Neuronal stem cell (in vitro differentiated cells): ENCODE measurements at regions not wholly inside any gene's neighbourhood (a gene's known extent, or its start where the extent isn't known, plus 50 kb on each side); places are given as distances from the start of the nearest gene placed in this dataset.

ENCODE experiments used
- DNase-seq: peaks from one replicate; pipeline ENCODE4 v3.0.0-alpha.2; 2013; ENCODE audit warnings: low spot score
- H2AFZ ChIP-seq: one replicate; pipeline ENCODE4 v1.6.1; 2013; ENCODE audit warnings: mild to moderate bottlenecking, low read length, inconsistent platforms
- H2AK5ac ChIP-seq: 2 replicates; pipeline ENCODE4 v1.6.1; 2013; ENCODE audit warnings: low read depth, mild to moderate bottlenecking, inconsistent platforms, low read length, moderate library complexity, mixed read lengths
- H2BK120ac ChIP-seq: 2 replicates; pipeline ENCODE4 v1.6.1; 2013; ENCODE audit warnings: low read depth, mild to moderate bottlenecking, inconsistent platforms, low read length, moderate library complexity, mixed read lengths
- H2BK12ac ChIP-seq: one replicate; pipeline ENCODE4 v1.6.1; 2013; ENCODE audit warnings: low read length, inconsistent platforms
- H2BK15ac ChIP-seq: 2 replicates; pipeline ENCODE4 v1.6.1; 2013; ENCODE audit warnings: mild to moderate bottlenecking, low read length, inconsistent platforms, mixed read lengths
- H2BK5ac ChIP-seq: one replicate; pipeline ENCODE4 v1.6.1; 2013; ENCODE audit warnings: inconsistent platforms, mild to moderate bottlenecking, low read length, moderate library complexity
- H3K14ac ChIP-seq: one replicate; pipeline ENCODE4 v1.6.1; 2013; ENCODE audit warnings: low read length, inconsistent platforms
- H3K18ac ChIP-seq: 2 replicates; pipeline ENCODE4 v1.6.1; 2013; ENCODE audit warnings: low read length, inconsistent platforms
- H3K23ac ChIP-seq: 2 replicates; pipeline ENCODE4 v1.6.1; 2013; ENCODE audit warnings: low read depth, mild to moderate bottlenecking, mixed read lengths, low read length, inconsistent platforms; ENCODE audit not compliant: poor library complexity
- H3K27ac ChIP-seq: replicated peaks from 3 replicates; pipeline ENCODE4 v1.5.1; 2013; ENCODE audit warnings: low read length, inconsistent platforms
- H3K27me3 ChIP-seq, 3 experiments: 2 replicates each; pipeline ENCODE4 v1.6.1; 2013; ENCODE audit warnings: low read length in 3 of 3, mild to moderate bottlenecking in 2 of 3, inconsistent platforms in 1 of 3, low read depth in 1 of 3, mixed read lengths in 1 of 3, moderate library complexity in 1 of 3; ENCODE audit not compliant: control insufficient read depth in 3 of 3, insufficient read depth in 3 of 3
- H3K36me3 ChIP-seq, 2 donors: replicated peaks in 1 of 2; 2 replicates each; pipeline ENCODE4 v1.6.1; 2013; ENCODE audit warnings: low read length in 2 of 2; ENCODE audit not compliant: control insufficient read depth in 2 of 2, insufficient read depth in 2 of 2
- H3K4ac ChIP-seq: 2 replicates; pipeline ENCODE4 v1.6.1; 2013; ENCODE audit warnings: inconsistent platforms, mild to moderate bottlenecking, low read length, moderate library complexity
- H3K4me1 ChIP-seq, 2 donors: 1 replicate in 1 of 2; 2 replicates in 1 of 2; pipeline ENCODE4 v1.6.1; 2013; ENCODE audit warnings: low read length in 2 of 2, low read depth in 1 of 2; ENCODE audit not compliant: control insufficient read depth in 2 of 2, insufficient read depth in 1 of 2
- H3K4me2 ChIP-seq: one replicate; pipeline ENCODE4 v1.6.1; 2013; ENCODE audit warnings: mild to moderate bottlenecking, low read length, inconsistent platforms; ENCODE audit not compliant: insufficient read depth, poor library complexity, severe bottlenecking
- H3K4me3 ChIP-seq, 2 donors: 2 replicates each; pipeline ENCODE4 v1.5.1; 2013; ENCODE audit warnings: low read length in 2 of 2, mild to moderate bottlenecking in 2 of 2, inconsistent platforms in 1 of 2, moderate library complexity in 1 of 2
- H3K79me1 ChIP-seq: one replicate; pipeline ENCODE4 v1.6.1; 2013; ENCODE audit warnings: low read depth, mild to moderate bottlenecking, inconsistent platforms, low read length, moderate library complexity
- H3K9ac ChIP-seq: one replicate; pipeline ENCODE4 v1.6.1; 2013; ENCODE audit warnings: mild to moderate bottlenecking, low read depth, low read length, inconsistent platforms; ENCODE audit not compliant: poor library complexity
- H3K9me3 ChIP-seq, 2 donors: replicated peaks in 1 of 2; 2 replicates each; pipeline versions ENCODE3 to v1.6.1; 2013; ENCODE audit warnings: low read length in 2 of 2, mild to moderate bottlenecking in 2 of 2, inconsistent platforms in 1 of 2, low read depth in 1 of 2, mixed read lengths in 1 of 2, moderate library complexity in 1 of 2; ENCODE audit not compliant: control insufficient read depth in 2 of 2, insufficient read depth in 1 of 2
- H4K8ac ChIP-seq: one replicate; pipeline ENCODE4 v1.6.1; 2013; ENCODE audit warnings: low read depth, mild to moderate bottlenecking, inconsistent platforms, low read length, moderate library complexity
- H4K91ac ChIP-seq: one replicate; pipeline ENCODE4 v1.6.1; 2013; ENCODE audit warnings: low read length, low read depth, mild to moderate bottlenecking, inconsistent platforms; ENCODE audit not compliant: poor library complexity
- WGBS, 2 donors: extraction: QIAGEN DNeasy Blood & Tissue Kit; methylation state at CpG; one replicate each; pipeline ENCODE4 v1.1.7; 2013; ENCODE audit warnings: missing lambda C conversion rate in 2 of 2, mixed read lengths in 1 of 2; ENCODE audit not compliant: insufficient read length in 2 of 2, insufficient replicate concordance in 1 of 2; ENCODE audit errors: extremely low coverage in 2 of 2; 5-methylcytosine and 5-hydroxymethylcytosine counted together

DNA sequence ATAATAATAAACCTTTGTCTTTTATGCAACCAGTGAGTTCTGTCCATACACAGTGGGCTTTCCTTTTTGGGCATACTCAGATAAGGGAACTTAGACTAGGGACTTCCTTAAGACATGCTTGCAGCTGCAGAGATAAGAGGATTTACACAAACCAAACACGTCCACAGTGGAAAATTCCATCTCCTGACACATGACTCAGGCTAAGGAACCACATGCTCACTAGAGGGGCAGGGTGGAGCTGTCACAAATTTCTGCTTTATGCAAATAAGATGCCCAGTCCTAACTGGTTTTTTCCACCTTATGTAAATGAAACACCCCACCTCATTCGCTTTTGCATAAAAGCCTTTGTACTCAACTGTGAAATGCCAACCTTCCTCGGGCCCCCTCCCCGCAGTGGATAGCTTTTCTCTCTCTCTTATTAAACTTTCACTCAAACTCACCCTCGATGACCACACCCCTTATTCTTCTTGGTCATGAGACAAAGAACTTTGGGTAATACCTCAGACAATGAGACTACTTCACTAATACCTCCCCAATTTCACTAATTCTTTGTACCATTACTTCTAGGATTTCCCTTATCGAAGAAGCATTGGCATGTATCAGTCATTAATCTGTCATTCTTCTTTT is 170.3 kb upstream of the FTMT start:
- no peaks in the 10 kb centered on the region for H3K79me1 ChIP-seq
- no peak overlapping the region for H2AFZ ChIP-seq
- H3K27me3 ChIP-seq, result no peaks in the 10 kb centered on the region
- H3K23ac ChIP-seq, result no peak overlapping the region
- H4K91ac ChIP-seq, result no peak overlapping the region
- H3K4me3 ChIP-seq, result no peak overlapping the region
- no peak for DNase-seq
- H3K36me3 ChIP-seq, result no peaks in the 10 kb centered on the region
- H3K9ac ChIP-seq, result no peak overlapping the region
- no peak overlapping the region for H2BK120ac ChIP-seq
- no peak overlapping the region for H2AK5ac ChIP-seq
- no peak overlapping the region for H3K14ac ChIP-seq
- WGBS, 2 donors, result no CpG with 5 or more reads among the region's 6 CpGs
- no peak overlapping the region for H3K18ac ChIP-seq
- H2BK15ac ChIP-seq, result no peak overlapping the region
- no peak overlapping the region for H2BK12ac ChIP-seq
- no peaks in the 10 kb centered on the region for H3K9me3 ChIP-seq
- H2BK5ac ChIP-seq, result no peak overlapping the region
- no peak overlapping the region for H4K8ac ChIP-seq
- no peaks in the 10 kb centered on the region for H3K4me1 ChIP-seq
- no peak overlapping the region for H3K27ac ChIP-seq
- no peak overlapping the region for H3K4me2 ChIP-seq
- no peak overlapping the region for H3K4ac ChIP-seq

DNA sequence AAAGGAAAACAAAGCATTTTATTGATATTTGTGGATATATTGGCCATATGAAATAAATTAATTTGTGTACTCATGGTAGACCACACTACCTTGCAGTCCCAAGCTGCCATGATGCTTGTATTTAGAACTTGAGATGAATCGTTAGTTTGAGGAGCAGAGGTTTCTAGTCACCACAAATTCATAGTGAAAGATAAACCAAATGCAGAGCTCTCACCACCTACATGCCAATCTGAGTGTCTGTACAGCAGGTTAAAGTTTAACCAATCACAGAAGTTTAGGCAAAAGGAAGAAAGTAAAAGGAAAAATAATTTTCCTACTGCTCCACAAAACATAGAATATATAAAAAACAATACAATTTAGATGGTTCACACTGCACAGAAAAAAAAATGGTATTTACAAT is 163.6 kb upstream of the FTMT start:
- H3K14ac ChIP-seq, result no peak overlapping the region
- no peak overlapping the region for H3K23ac ChIP-seq
- no peak overlapping the region for H4K8ac ChIP-seq
- no peak overlapping the region for H3K9ac ChIP-seq
- no peaks in the 10 kb centered on the region for H3K4me1 ChIP-seq
- no peak overlapping the region for H3K4me3 ChIP-seq
- H3K36me3 ChIP-seq, result no peaks in the 10 kb centered on the region
- no peak for DNase-seq
- no peak overlapping the region for H2BK15ac ChIP-seq
- no peak overlapping the region for H4K91ac ChIP-seq
- H3K18ac ChIP-seq, result no peak overlapping the region
- no peak overlapping the region for H3K27ac ChIP-seq
- H3K9me3 ChIP-seq, result no peaks in the 10 kb centered on the region
- no peak overlapping the region for H2BK12ac ChIP-seq
- H2BK5ac ChIP-seq, result no peak overlapping the region
- H2AFZ ChIP-seq, result no peak overlapping the region
- H3K27me3 ChIP-seq, result no peaks in the 10 kb centered on the region
- H3K4ac ChIP-seq, result no peak overlapping the region
- H3K79me1 ChIP-seq, result no peaks in the 10 kb centered on the region
- no peak overlapping the region for H2BK120ac ChIP-seq
- no peak overlapping the region for H3K4me2 ChIP-seq
- WGBS, 2 donors, result no CpG with 5 or more reads among the region's 1 CpG
- H2AK5ac ChIP-seq, result no peak overlapping the region

DNA sequence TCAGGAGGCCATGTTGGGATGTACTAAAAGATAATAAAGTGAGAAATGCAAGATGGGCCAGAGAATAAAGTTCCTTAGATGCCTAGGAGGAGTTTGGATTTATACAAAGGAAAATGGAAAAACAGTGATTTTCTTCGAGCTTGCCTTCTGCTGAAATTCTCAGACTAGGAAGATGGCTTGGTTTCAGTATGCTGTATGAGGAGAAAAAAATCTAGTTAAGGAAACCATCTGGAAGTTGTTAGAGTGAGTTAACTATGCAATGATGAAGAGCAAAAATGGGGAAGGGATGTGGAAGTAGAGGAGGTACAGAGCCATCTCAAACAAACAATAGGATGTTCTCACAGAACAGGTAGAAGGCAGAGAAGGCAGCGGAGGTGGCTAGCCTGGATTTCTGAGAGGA is 162.9 kb upstream of the FTMT start:
- no peak overlapping the region for H3K27ac ChIP-seq

DNA sequence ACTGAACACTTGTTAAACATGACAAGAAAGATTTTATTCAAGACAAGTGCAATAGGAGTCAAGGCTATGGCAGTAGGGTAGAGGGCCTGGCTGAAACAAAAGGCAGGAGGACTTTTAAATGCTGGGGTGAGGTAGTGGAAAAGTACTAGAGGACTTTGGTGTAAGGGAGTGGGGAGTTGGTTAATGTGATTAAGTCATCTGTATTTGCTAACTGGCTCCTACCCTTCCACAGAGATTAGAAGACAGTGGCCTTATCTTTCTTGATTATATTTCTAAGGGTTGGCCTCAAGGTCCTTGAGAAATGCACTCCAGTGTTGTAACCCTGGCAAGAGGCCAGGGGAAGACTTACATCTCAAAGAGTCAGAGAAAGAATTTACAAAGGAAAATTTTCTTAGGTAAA is 160.2 kb upstream of the FTMT start:
- no peak overlapping the region for H3K4me2 ChIP-seq

More for the DNA sequence above, 162.9 kb upstream of the FTMT start:
- no peak for DNase-seq
- H3K9ac ChIP-seq, result no peak overlapping the region
- H3K4me3 ChIP-seq, result no peak overlapping the region
- no CpG with 5 or more reads among the region's 2 CpGs for WGBS, 2 donors
- H3K14ac ChIP-seq, result no peak overlapping the region
- no peak overlapping the region for H3K4ac ChIP-seq
- no peak overlapping the region for H2BK12ac ChIP-seq
- H3K18ac ChIP-seq, result no peak overlapping the region
- no peak overlapping the region for H4K91ac ChIP-seq
- H3K9me3 ChIP-seq, result no peaks in the 10 kb centered on the region
- H3K27me3 ChIP-seq, result no peaks in the 10 kb centered on the region
- H3K4me1 ChIP-seq, result no peaks in the 10 kb centered on the region
- H2BK15ac ChIP-seq, result no peak overlapping the region
- no peak overlapping the region for H3K23ac ChIP-seq
- no peaks in the 10 kb centered on the region for H3K36me3 ChIP-seq
- no peaks in the 10 kb centered on the region for H3K79me1 ChIP-seq
- H2BK5ac ChIP-seq, result no peak overlapping the region
- no peak overlapping the region for H2AFZ ChIP-seq
- no peak overlapping the region for H4K8ac ChIP-seq
- no peak overlapping the region for H3K4me2 ChIP-seq
- H2BK120ac ChIP-seq, result no peak overlapping the region
- H2AK5ac ChIP-seq, result no peak overlapping the region

More for the DNA sequence above, 160.2 kb upstream of the FTMT start:
- Histone ChIP-seq H2AFZ (no peak overlapping the region), H3K79me1 (no peaks in the 10 kb centered on the region), H3K18ac (no peak overlapping the region), H2AK5ac (no peak overlapping the region), H2BK15ac (no peak overlapping the region), H3K14ac (no peak overlapping the region), H3K4me3 (no peak overlapping the region), H3K23ac (no peak overlapping the region), H3K27me3 (no peaks in the 10 kb centered on the region), H4K8ac (no peak overlapping the region), H4K91ac (no peak overlapping the region), H2BK120ac (no peak overlapping the region), H2BK5ac (no peak overlapping the region), H2BK12ac (no peak overlapping the region), H3K36me3 (no peaks in the 10 kb centered on the region), H3K9ac (no peak overlapping the region), H3K27ac (no peak overlapping the region), H3K4me1 (no peaks in the 10 kb centered on the region), H3K4ac (no peak overlapping the region), H3K9me3 (no peaks in the 10 kb centered on the region)
- no peak for DNase-seq
